HG03280 (cell line): ENCODE measurements at regions not wholly inside any gene's neighbourhood (a gene's known extent, or its start where the extent isn't known, plus 50 kb on each side); places are given as distances from the start of the nearest gene placed in this dataset.
"Not testable (repeated sequence)": the region's sequence is repeated elsewhere in the genome, so short reads cannot be mapped to it uniquely, and the experiment has no call there.

Source experiments
- ATAC-seq: cut with Tn5 transposase; IDR thresholded peaks from one replicate; pipeline ENCODE4 v1.9.1; 2021; ENCODE audit warnings: mild to moderate bottlenecking, moderate library complexity; ENCODE audit not compliant: unreplicated experiment

GRCh38 chr1:101408212-101409042 is 171.6 kb downstream of the S1PR1 start:
- peak; percentile 15 for ATAC-seq

DNA sequence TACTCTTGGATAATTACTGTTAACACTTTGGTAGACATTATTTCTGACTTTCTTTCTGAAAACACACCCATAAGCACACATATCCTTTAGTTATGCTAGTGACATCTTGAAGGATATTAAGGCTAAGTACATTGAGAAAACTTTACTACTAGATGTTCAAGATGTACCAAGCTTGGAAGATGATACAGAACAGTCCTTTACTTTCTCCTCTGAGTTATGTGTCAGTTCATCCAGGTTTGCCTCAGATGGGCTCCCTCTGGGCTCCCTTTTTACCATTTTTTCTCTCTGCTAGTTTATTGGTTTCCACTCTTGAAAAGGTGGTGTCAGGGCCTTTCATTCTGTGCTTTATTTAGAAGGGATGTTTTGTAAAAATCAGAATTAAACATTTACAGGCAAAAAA is 172.3 kb downstream of the S1PR1 start:
- no peak for ATAC-seq

GRCh38 chr1:101410048-101410878 is 173.4 kb downstream of the S1PR1 start:
- ATAC-seq = peak; percentile 34

- no peak for ATAC-seq
Measured at GRCh38 chr1:101420406-101420805, 183.6 kb downstream of the S1PR1 start.

DNA sequence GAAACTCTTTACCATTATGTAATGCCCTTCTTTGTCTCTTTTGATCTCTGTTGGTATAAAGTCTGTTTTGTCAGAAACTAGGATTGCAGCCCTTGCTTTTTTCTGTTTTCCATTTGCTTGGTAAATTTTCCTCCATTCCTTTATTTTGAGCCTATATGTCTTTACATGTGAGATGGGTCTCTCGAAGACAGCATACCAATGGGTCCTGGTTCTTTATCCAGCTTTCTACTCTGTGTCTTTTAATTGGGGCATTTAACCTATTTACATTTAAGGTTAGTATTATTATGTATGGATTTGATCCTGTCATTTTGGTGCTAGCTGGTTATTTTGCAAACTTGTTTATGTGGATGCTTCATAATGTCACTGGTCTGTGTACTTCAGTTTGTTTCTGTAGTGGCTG is 191.3 kb downstream of the S1PR1 start:
- not testable (repeated sequence) for ATAC-seq

- ATAC-seq = no peak
Measured at GRCh38 chr1:101428562-101428961, 191.7 kb downstream of the S1PR1 start.

DNA sequence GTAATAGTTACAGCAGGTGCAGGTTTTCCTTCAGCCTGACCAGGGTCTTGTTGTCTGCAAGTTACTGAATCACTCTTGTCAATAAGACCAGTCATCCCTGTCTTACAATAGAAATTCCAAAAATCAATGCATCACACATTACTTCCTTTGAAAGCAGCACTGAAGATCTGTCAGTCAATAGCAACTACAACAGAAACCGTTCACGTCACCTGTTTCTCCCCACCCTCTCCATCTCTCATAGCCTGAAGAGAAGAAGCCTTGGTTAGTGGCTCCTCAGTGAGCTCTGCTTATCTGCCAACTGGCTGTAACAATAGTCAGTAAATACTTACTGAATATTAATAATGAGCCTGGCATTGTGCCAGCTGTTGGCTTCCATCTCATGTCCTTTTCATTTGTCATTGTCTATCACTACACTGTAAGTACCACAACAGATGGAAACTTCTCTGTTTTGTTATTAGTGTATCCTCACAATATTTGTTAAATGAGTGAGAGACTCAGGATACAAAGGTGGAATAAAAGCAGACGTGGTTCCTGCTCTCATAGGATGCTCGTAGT is 195.2 kb downstream of the S1PR1 start:
- ATAC-seq = no peak

DNA sequence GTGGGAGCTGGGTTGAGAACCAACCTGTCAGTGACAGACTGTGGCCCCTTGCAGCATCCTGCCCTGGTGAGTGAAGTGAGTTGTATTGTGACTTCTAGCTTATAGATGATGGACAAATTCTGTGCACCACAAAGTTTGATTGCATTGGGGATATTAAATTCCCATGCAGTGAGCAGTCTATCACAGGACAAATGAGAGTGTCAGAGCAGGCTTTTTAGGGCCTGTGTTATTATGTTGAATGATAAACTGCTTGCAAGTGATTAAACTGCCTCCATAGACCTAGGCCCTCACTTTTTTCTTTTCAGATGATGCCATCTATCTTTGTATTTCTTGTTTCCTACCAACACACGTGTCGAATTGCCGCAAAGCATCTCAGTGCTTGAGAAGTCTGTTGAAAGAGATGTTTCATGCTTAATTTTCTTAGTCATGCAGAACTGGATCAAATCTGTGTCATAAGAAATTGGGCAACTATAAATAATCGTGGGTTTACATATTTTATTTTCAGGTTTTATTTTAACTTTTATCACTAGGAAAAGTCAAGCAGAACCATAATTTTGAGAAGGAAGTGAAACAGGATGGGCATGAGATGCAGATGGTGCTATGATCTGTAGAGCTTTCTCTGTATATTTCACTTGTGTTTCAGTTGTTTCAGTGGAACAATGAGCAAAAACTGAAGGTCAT is 199.2 kb downstream of the S1PR1 start:
- peak; percentile 65 for ATAC-seq

DNA sequence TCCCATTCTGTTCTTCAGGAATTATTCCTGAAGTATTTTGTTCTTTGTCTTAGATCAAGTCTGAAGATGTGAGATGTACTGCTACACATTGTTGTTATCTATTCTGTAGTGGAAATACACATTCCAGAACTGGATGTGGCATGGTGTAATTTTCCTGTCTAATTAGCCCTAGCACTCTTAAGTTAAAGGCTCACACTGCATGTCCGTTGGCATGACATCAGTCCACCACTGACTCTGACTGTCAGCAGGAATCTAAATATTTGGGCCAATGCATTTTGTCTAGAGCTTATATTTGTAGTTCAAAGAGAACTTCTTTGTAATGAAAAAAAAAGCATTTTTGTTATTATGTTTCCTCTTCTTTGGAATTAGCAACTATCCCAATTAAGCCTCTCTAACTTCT is 201.0 kb downstream of the S1PR1 start:
- ATAC-seq = no peak

- peak; percentile 53 for ATAC-seq
Measured at GRCh38 chr1:101438359-101438758, 201.5 kb downstream of the S1PR1 start.

GRCh38 chr1:101440485-101440884 is 203.7 kb downstream of the S1PR1 start:
- ATAC-seq = no peak

DNA sequence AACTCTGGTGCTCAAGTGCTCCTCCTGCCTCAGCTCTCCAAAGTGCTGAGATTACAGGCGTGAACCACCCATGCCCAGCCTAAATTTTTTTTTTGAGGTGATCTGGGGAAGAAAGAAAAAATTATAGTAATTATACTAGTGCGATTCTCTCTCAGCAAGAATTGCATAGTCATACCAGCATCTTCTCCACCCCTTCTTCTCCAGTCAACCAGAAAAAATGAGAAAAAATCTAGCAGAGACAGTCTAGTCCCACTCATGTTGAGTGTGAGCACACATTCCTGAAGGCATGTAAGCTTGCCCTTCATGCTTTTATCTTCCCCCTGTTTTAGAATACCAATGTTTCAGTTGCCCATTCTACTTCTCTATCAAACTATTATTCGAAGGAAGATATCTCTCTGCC is 207.6 kb downstream of the S1PR1 start:
- ATAC-seq = no peak

- no peak for ATAC-seq
Measured at GRCh38 chr1:101444873-101445618, 208.2 kb downstream of the S1PR1 start.

DNA sequence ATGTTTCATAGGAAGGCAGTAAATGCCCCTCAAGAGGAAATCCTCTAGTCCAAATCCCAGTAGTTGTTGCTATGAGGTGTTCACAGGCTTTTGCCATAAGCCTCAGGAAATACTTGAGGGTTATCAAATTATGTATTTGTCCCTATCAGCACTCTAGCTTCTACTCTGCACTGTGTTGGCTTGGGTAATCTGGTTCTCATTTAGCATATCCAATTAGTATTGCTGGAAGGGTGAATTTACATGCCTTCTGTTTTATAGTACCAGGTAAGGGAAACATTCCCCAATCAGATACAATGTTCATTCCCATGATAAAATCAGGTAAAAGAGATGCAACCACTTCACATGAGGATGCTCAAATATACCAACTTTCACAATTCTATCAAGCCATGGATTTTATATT is 211.2 kb downstream of the S1PR1 start:
- ATAC-seq = no peak

- not testable (repeated sequence) for ATAC-seq
Measured at GRCh38 chr1:101450691-101451090, 213.9 kb downstream of the S1PR1 start.

GRCh38 chr1:101451888-101452287 is 215.1 kb downstream of the S1PR1 start:
- ATAC-seq = peak; percentile 65

GRCh38 chr1:101452825-101453224 is 216.0 kb downstream of the S1PR1 start:
- no peak for ATAC-seq

DNA sequence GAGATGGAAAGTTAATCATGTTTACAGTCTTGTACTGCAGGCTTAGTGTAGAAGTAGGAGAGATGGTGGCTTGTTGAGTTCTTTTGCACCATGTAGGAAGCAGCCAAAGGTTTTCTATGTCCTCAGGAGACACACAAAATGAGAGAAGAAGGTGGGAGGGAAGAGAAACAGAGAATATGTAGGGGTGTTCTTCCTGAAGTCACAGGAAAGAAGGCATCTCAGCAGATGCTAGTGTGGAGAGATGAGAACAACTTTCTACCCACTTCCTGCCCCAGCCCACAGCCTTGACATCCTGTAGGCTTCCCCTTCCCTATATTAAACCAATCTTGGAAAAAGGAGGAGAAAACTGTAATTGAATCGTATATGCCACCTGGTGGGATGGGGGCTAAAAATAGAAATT is 217.0 kb downstream of the S1PR1 start:
- ATAC-seq = no peak

GRCh38 chr1:101455166-101455565 is 218.3 kb downstream of the S1PR1 start:
- no peak for ATAC-seq

GRCh38 chr1:101460739-101461138 is 223.9 kb downstream of the S1PR1 start:
- no peak for ATAC-seq
